K562 (cell line): ENCODE measurements at regions not wholly inside any gene's neighbourhood (a gene's known extent, or its start where the extent isn't known, plus 50 kb on each side); places are given as distances from the start of the nearest gene placed in this dataset.

Experiments used
- ATAC-seq: fragments of 200-7000 bp; cut with Tn5 transposase; 3 replicates; pipeline ENCODE4 v1.9.1; 2020; ENCODE audit warnings: moderate library complexity
- BruUV-seq: library from RNA; stranded (reverse); fragments of 400-500 nt; replicated peaks from 2 replicates; lab custom pipeline; 2021; lab: Mats Ljungman, UMichigan
- CTCF ChIA-PET: fragments of 300-600 bp; formaldehyde crosslinking; extraction: SDS; loops from one replicate; lab custom pipeline; 2021; ENCODE audit warnings: low intra/inter-chr PET ratio; lab: Yijun Ruan, JAX
- POLR2A ChIA-PET: fragments of 300-600, 350-650 bp; sonication (Branson Sonifier 250); formaldehyde crosslinking; extraction: SDS; loops from one replicate; lab custom pipeline; 2021; ENCODE audit warnings: antibody characterized with exemption, inconsistent platforms; lab: Yijun Ruan, JAX
- DNase-seq, 4 experiments: peaks; one replicate each; pipeline versions ENCODE4 v3.0.0 to v3.0.0-alpha.2; 2011 to 2018; ENCODE audit warnings: low spot score in 3 of 4, mixed read lengths in 3 of 4; ENCODE audit errors: extremely low read depth in 1 of 4
- FAIRE-seq: peaks from 2 replicates; lab custom pipeline; 2011; peaks lifted over from hg19 to GRCh38; lab: Jason Lieb, UNC
- H2AFZ ChIP-seq: 2 replicates; pipeline ENCODE4 v1.6.0; 2011; ENCODE audit warnings: low read depth, low read length, control low read depth, inconsistent platforms
- H3K27ac ChIP-seq: fragments of 200-600 bp; 3 replicates; pipeline ENCODE4 v1.8.0; 2011; ENCODE audit warnings: low read depth, mild to moderate bottlenecking, control low read depth, inconsistent platforms, low read length, moderate library complexity, mixed read lengths; ENCODE audit errors: extremely low read depth
- H3K27me3 ChIP-seq, 2 experiments: fragments of 300-600 bp in 1 of 2; 2 replicates in 1 of 2; 3 replicates in 1 of 2; pipeline versions ENCODE4 v1.6.0 to v1.8.0; 2011; ENCODE audit warnings: inconsistent platforms in 2 of 2, low read length in 2 of 2, mild to moderate bottlenecking in 1 of 2, mixed read lengths in 1 of 2, moderate library complexity in 1 of 2; ENCODE audit not compliant: control insufficient read depth in 2 of 2, insufficient read depth in 2 of 2
- H3K36me3 ChIP-seq: fragments of 300-600 bp; 3 replicates; pipeline ENCODE4 v1.8.0; 2011; ENCODE audit warnings: mild to moderate bottlenecking, low read length, inconsistent platforms; ENCODE audit not compliant: control insufficient read depth, insufficient read depth
- H3K4me1 ChIP-seq, 2 experiments: fragments of 200-600 bp in 1 of 2; replicated peaks in 1 of 2; 2 replicates in 1 of 2; 3 replicates in 1 of 2; pipeline versions ENCODE4 v1.5.1 to v1.8.0; 2011; ENCODE audit warnings: inconsistent platforms in 2 of 2, low read length in 2 of 2, mild to moderate bottlenecking in 1 of 2, mixed read lengths in 1 of 2, moderate library complexity in 1 of 2; ENCODE audit not compliant: control insufficient read depth in 2 of 2, insufficient read depth in 2 of 2
- H3K4me2 ChIP-seq: 2 replicates; pipeline ENCODE4 v1.6.1; 2011; ENCODE audit warnings: low read length, control low read depth, inconsistent platforms, mixed read lengths; ENCODE audit not compliant: insufficient read depth
- H3K4me3 ChIP-seq: fragments of 200-600 bp; sonication (generic), shearing (Covaris generic); 2 replicates; pipeline ENCODE4 v1.5.1; 2016; ENCODE audit warnings: control low read depth, inconsistent platforms
- H3K79me2 ChIP-seq: fragments of 200-600 bp; 3 replicates; pipeline ENCODE4 v1.8.0; 2011; ENCODE audit warnings: low read length, inconsistent platforms; ENCODE audit not compliant: control insufficient read depth, insufficient read depth
- H3K9ac ChIP-seq, 2 experiments: 2 replicates each; pipeline versions ENCODE4 v1.6.0 to v1.6.1; 2011; ENCODE audit warnings: low read depth in 2 of 2, low read length in 2 of 2, control low read depth in 1 of 2, inconsistent platforms in 1 of 2, mild to moderate bottlenecking in 1 of 2, mixed read lengths in 1 of 2; ENCODE audit not compliant: insufficient read depth in 1 of 2
- H3K9me1 ChIP-seq: one replicate; pipeline ENCODE4 v1.6.0; 2011; ENCODE audit warnings: inconsistent platforms, mild to moderate bottlenecking, low read length, moderate library complexity; ENCODE audit not compliant: control insufficient read depth, insufficient read depth
- H3K9me3 ChIP-seq: replicated peaks from 2 replicates; pipeline ENCODE4 v1.5.1; 2011; ENCODE audit warnings: low read depth, low read length, inconsistent platforms; ENCODE audit not compliant: control insufficient read depth, insufficient read depth
- H4K20me1 ChIP-seq: replicated peaks from 2 replicates; pipeline ENCODE4 v1.6.1; 2011; ENCODE audit warnings: low read length, inconsistent platforms, mixed read lengths; ENCODE audit not compliant: control insufficient read depth, insufficient read depth
- BCOR ChIP-seq: fragments of 450-650 bp; IDR thresholded peaks from 2 replicates; pipeline ENCODE4 v1.6.1; 2016
- BRD9 ChIP-seq: fragments of 450-650 bp; IDR thresholded peaks from 2 replicates; pipeline ENCODE4 v1.6.1; 2018; ENCODE audit warnings: low read depth; ENCODE audit not compliant: partially characterized antibody
- CEBPG ChIP-seq, 3 experiments: fragments of 200-800 bp in 1 of 3; sonication (Bioruptor generic) in 1 of 3; sonication (generic) in 1 of 3; formaldehyde crosslinking in 1 of 3; IDR thresholded peaks in 2 of 3; conservative IDR thresholded peaks in 1 of 3; 2 replicates each; pipeline versions ENCODE4 v1.6.1 to v1.8.0; 2016 to 2022; ENCODE audit warnings: missing compliant biosample characterization in 2 of 3, missing genetic modification characterization in 2 of 3, mild to moderate bottlenecking in 1 of 3, missing genetic modification reagents in 1 of 3
- DMBX1 ChIP-seq: fragments of 250-450 bp; sonication (Bioruptor Pico); IDR thresholded peaks from 2 replicates; pipeline ENCODE4 v1.8.0; 2022; ENCODE audit warnings: inconsistent platforms, mild to moderate bottlenecking, moderate library complexity, borderline replicate concordance
- DNMT1 ChIP-seq: fragments of 450-650 bp; IDR thresholded peaks from 2 replicates; pipeline ENCODE4 v1.6.1; 2016; ENCODE audit warnings: antibody characterized with exemption, mild to moderate bottlenecking
- ESRRA ChIP-seq: fragments of 450-650 bp; IDR thresholded peaks from 2 replicates; pipeline ENCODE4 v1.6.1; 2014; ENCODE audit warnings: low read depth, mild to moderate bottlenecking, moderate library complexity, borderline replicate concordance
- MYNN ChIP-seq, 2 experiments: sonication (generic); formaldehyde crosslinking in 1 of 2; IDR thresholded peaks; 2 replicates each; pipeline versions ENCODE4 v1.5.0 to v1.6.1; 2016 to 2020; ENCODE audit warnings: antibody characterized with exemption in 1 of 2, missing genetic modification reagents in 1 of 2
- NR3C1 ChIP-seq: sonication (generic); formaldehyde crosslinking; IDR thresholded peaks from 2 replicates; pipeline ENCODE4 v1.8.1; 2022; ENCODE audit warnings: missing genetic modification reagents
- RBM25 ChIP-seq: fragments of 200-400 bp; formaldehyde crosslinking; IDR thresholded peaks from 2 replicates; pipeline ENCODE4 v1.6.1; 2018; ENCODE audit warnings: low read length, low read depth, moderate library complexity; ENCODE audit not compliant: severe bottlenecking
- RBM34 ChIP-seq: fragments of 200-400 bp; formaldehyde crosslinking; IDR thresholded peaks from 2 replicates; pipeline ENCODE4 v1.6.1; 2018; ENCODE audit warnings: low read length, borderline replicate concordance; ENCODE audit not compliant: insufficient read depth
- TAF9B ChIP-seq: fragments of 450-650 bp; IDR thresholded peaks from 2 replicates; pipeline ENCODE4 v1.6.1; 2018; ENCODE audit warnings: mild to moderate bottlenecking; ENCODE audit not compliant: partially characterized antibody
- U2AF1 ChIP-seq: fragments of 200-400 bp; formaldehyde crosslinking; optimal IDR thresholded peaks from 2 replicates; pipeline ENCODE3; 2017; ENCODE audit warnings: mild to moderate bottlenecking, low read depth, low read length, moderate library complexity
- ZNF23 ChIP-seq: fragments of 250-450 bp; sonication (Bioruptor Pico); IDR thresholded peaks from 2 replicates; pipeline ENCODE4 v1.4.0; 2020; ENCODE audit warnings: mild to moderate bottlenecking
- ZNF561 ChIP-seq: fragments of 450-650 bp; formaldehyde crosslinking; conservative IDR thresholded peaks from 2 replicates; pipeline ENCODE4 v1.4.0; 2020; ENCODE audit warnings: mild to moderate bottlenecking, moderate library complexity
- WGBS: fragments of 100-300 bp; shearing (Covaris generic); methylation state at CpG from one replicate; pipeline ENCODE4 v1.1.6; 2016; ENCODE audit warnings: low coverage, mixed read lengths; ENCODE audit not compliant: insufficient coverage; ENCODE audit errors: missing lambda C conversion rate; 5-methylcytosine and 5-hydroxymethylcytosine counted together
- in situ Hi-C: fragments of 300-500 bp; cut with MboI; formaldehyde crosslinking; loops from 4 replicates; pipeline ENCODE4 v1.15.0; 2018; ENCODE audit warnings: inconsistent platforms, mixed read lengths
- intact Hi-C: fragments of 100-400 bp; cut with micrococcal nuclease; formaldehyde crosslinking; loops from 2 replicates; pipeline ENCODE4 v1.14.2; 2022
- TF ChIP-seq, protein P1 (sequence below), 2 experiments: fragments of 250-450 bp in 1 of 2; fragments of 450-650 bp in 1 of 2; sonication (Bioruptor Pico) in 1 of 2; IDR thresholded peaks; 2 replicates each; pipeline versions ENCODE4 v1.6.1 to v1.8.0; 2016 to 2021; ENCODE audit warnings: mild to moderate bottlenecking in 2 of 2, moderate library complexity in 2 of 2, missing compliant biosample characterization in 1 of 2, missing genetic modification characterization in 1 of 2
- TF ChIP-seq, protein P2 (sequence below), 2 experiments: fragments of 450-650 bp; IDR thresholded peaks; 2 replicates each; pipeline ENCODE4 v1.6.1; 2018; ENCODE audit warnings: mild to moderate bottlenecking in 2 of 2, low read depth in 1 of 2; ENCODE audit not compliant: partially characterized antibody in 2 of 2
- TF ChIP-seq, protein P3 (sequence below), 2 experiments: fragments of 450-650 bp; conservative IDR thresholded peaks; 2 replicates each; pipeline ENCODE4 v1.6.1; 2017; ENCODE audit warnings: mild to moderate bottlenecking in 2 of 2, moderate library complexity in 2 of 2

DNA sequence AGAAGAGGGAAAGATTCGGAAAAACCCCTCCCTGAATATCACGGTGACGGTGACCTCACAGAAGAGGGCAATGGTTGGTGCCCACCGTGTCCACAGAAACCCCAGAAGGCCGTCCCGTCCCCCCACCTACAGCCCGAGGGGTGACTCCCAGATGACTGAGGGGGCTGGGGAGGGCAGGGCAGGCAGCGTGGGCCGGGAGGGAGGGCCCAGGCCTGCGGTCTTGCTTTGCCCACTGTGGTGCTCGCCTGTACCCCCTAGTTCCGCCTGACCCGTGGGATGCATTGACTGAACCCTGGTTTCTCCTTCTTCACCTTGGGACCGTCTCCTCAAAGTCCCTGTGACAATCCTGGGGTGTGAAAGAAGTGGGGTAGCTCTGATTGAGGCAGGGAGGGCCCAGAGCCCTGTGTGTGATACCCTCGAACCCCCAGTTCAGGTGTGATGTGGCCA lies 526.7 kb downstream of the BRD1 start:
- no peak for ATAC-seq
- H3K4me3 ChIP-seq, result no peak overlapping the region
- H3K27me3 ChIP-seq, result peaks cover 0 to 42% of the 10 kb centered on the region in 2 experiments; a peak in 3 of 5 replicates
- BruUV-seq, result no TSS peak
- DNase-seq, result no peak
- no peak overlapping the region for H3K4me2 ChIP-seq
- no peaks in the 10 kb centered on the region for H3K79me2 ChIP-seq
- H4K20me1 ChIP-seq, result no peaks in the 10 kb centered on the region
- intact Hi-C loops, result no loop called here
- no peaks in the 10 kb centered on the region for H3K9me3 ChIP-seq
- no peak overlapping the region for H3K9ac ChIP-seq
- H2AFZ ChIP-seq, result no peak overlapping the region
- peaks cover 0 to 9% of the 10 kb centered on the region in 2 experiments; a peak in 2 of 5 replicates for H3K4me1 ChIP-seq
- H3K9me1 ChIP-seq, result no peaks in the 10 kb centered on the region
- no peak overlapping the region for H3K27ac ChIP-seq
- FAIRE-seq, result no peak
- CTCF ChIA-PET, result no interaction called here
- POLR2A ChIA-PET, result no interaction called here
- no peaks in the 10 kb centered on the region for H3K36me3 ChIP-seq
- WGBS, result 0% methylated on average over 5 of the region's 15 CpGs
- in situ Hi-C loops, result loop anchor here (25.0 kb wide), 1 partner anchor 264 kb away; no protein-coding TSS in a partner anchor
- TF ChIP-seq, protein P1, sequence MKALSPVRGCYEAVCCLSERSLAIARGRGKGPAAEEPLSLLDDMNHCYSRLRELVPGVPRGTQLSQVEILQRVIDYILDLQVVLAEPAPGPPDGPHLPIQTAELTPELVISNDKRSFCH (CRISPR knock-in tag; IDR thresholded peaks at IDR 0.05), result no peak
- TF ChIP-seq, protein P1 (tag; IDR thresholded peaks at IDR 0.05), result no peak
- TF ChIP-seq BCOR (no peak), MYNN (IDR thresholded peaks at IDR 0.05) (no peak), MYNN (CRISPR knock-in tag; IDR thresholded peaks at IDR 0.05) (no peak), ESRRA (no peak), DMBX1 (CRISPR knock-in tag) (no peak), ZNF561 (CRISPR knock-in tag) (no peak), U2AF1 (no peak), ZNF23 (no peak), DNMT1 (no peak), RBM34 (no peak), RBM25 (no peak), NR3C1 (CRISPR knock-in tag) (no peak), TAF9B (no peak), CEBPG (CRISPR knock-in tag; IDR thresholded peaks at IDR 0.05) (no peak), CEBPG (tag; conservative IDR thresholded peaks at IDR 0.05 in 1 of 2, IDR thresholded peaks at IDR 0.05 in 1 of 2) (no peak), BRD9 (no peak)
- TF ChIP-seq, protein P2, sequence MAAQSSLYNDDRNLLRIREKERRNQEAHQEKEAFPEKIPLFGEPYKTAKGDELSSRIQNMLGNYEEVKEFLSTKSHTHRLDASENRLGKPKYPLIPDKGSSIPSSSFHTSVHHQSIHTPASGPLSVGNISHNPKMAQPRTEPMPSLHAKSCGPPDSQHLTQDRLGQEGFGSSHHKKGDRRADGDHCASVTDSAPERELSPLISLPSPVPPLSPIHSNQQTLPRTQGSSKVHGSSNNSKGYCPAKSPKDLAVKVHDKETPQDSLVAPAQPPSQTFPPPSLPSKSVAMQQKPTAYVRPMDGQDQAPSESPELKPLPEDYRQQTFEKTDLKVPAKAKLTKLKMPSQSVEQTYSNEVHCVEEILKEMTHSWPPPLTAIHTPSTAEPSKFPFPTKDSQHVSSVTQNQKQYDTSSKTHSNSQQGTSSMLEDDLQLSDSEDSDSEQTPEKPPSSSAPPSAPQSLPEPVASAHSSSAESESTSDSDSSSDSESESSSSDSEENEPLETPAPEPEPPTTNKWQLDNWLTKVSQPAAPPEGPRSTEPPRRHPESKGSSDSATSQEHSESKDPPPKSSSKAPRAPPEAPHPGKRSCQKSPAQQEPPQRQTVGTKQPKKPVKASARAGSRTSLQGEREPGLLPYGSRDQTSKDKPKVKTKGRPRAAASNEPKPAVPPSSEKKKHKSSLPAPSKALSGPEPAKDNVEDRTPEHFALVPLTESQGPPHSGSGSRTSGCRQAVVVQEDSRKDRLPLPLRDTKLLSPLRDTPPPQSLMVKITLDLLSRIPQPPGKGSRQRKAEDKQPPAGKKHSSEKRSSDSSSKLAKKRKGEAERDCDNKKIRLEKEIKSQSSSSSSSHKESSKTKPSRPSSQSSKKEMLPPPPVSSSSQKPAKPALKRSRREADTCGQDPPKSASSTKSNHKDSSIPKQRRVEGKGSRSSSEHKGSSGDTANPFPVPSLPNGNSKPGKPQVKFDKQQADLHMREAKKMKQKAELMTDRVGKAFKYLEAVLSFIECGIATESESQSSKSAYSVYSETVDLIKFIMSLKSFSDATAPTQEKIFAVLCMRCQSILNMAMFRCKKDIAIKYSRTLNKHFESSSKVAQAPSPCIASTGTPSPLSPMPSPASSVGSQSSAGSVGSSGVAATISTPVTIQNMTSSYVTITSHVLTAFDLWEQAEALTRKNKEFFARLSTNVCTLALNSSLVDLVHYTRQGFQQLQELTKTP (IDR thresholded peaks at IDR 0.05; ENCODE audit: low read depth in 1 of 2, partially characterized antibody in 2 of 2), result no peak
- TF ChIP-seq, protein P3, sequence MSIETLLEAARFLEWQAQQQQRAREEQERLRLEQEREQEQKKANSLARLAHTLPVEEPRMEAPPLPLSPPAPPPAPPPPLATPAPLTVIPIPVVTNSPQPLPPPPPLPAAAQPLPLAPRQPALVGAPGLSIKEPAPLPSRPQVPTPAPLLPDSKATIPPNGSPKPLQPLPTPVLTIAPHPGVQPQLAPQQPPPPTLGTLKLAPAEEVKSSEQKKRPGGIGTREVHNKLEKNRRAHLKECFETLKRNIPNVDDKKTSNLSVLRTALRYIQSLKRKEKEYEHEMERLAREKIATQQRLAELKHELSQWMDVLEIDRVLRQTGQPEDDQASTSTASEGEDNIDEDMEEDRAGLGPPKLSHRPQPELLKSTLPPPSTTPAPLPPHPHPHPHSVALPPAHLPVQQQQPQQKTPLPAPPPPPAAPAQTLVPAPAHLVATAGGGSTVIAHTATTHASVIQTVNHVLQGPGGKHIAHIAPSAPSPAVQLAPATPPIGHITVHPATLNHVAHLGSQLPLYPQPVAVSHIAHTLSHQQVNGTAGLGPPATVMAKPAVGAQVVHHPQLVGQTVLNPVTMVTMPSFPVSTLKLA (conservative IDR thresholded peaks at IDR 0.05), result no peak
